Activated CD4-positive, alpha-beta T cell treated with anti-CD3 and anti-CD28 coated beads for 36 hours (primary cell): ENCODE measurements at regions not wholly inside any gene's neighbourhood (a gene's known extent, or its start where the extent isn't known, plus 50 kb on each side); places are given as distances from the start of the nearest gene placed in this dataset.

Experiments
- ATAC-seq: fragments of 200-7000 bp; cut with Tn5 transposase; one replicate; pipeline ENCODE4 v1.10.0; 2021; ENCODE audit warnings: mild to moderate bottlenecking, moderate library complexity
- CTCF ChIA-PET: fragments of 350-600 bp; sonication (Branson Sonifier 250); formaldehyde crosslinking; loops from one replicate; lab custom pipeline; 2021; ENCODE audit warnings: antibody characterized with exemption; lab: Charles Lee
- POLR2A ChIA-PET: fragments of 350-600 bp; sonication (Branson Sonifier 250); formaldehyde crosslinking; loops from one replicate; lab custom pipeline; 2021; ENCODE audit warnings: antibody characterized with exemption, inconsistent platforms; lab: Charles Lee
- DNase-seq: peaks from one replicate; pipeline ENCODE4 v3.0.0-alpha.2; 2020
- H3K27ac Mint-ChIP-seq: one replicate; pipeline ENCODE4 v1.8.0; 2021; ENCODE audit warnings: mixed read lengths
- H3K27me3 Mint-ChIP-seq: one replicate; pipeline ENCODE4 v1.8.0; 2021; ENCODE audit warnings: mixed read lengths
- H3K36me3 Mint-ChIP-seq: one replicate; pipeline ENCODE4 v1.8.0; 2021; ENCODE audit warnings: low read depth, mixed read lengths
- H3K4me1 Mint-ChIP-seq: one replicate; pipeline ENCODE4 v1.8.0; 2021; ENCODE audit warnings: mixed read lengths
- H3K4me3 Mint-ChIP-seq: one replicate; pipeline ENCODE4 v1.8.0; 2021; ENCODE audit warnings: mild to moderate bottlenecking, moderate library complexity, mixed read lengths
- H3K9me3 Mint-ChIP-seq: one replicate; pipeline ENCODE4 v1.8.0; 2021; ENCODE audit warnings: low read depth, mixed read lengths
- intact Hi-C, 2 experiments: fragments of 100-400 bp; cut with DNase I in 1 of 2; cut with micrococcal nuclease in 1 of 2; formaldehyde crosslinking; loops; one replicate each; pipeline versions ENCODE4 v1.14.2 to v1.15.1; 2022 to 2024; cut with DNase I, micrococcal nuclease

DNA sequence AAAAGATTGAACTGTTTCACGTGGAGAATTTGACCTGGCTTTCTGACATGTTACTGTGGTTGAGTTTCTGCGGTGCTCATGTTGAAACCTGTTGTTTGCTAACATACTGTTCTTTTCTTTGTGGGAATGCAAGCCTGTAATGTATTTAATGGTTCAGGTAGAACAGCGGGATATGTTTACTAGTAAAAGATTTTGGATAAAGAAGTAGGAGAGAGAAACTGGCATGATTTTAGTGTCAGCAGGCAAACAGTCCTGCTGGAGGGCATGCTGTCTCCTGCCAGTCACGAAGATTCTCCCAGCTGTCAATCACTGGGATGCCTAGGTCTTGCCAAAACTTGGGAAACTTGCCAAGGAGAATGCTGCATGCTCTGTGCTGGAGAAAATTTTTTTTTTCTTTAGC lies 263.5 kb downstream of the TAF11L14 start:
- Mint-ChIP-seq H3K4me3 (no peak overlapping the region), H3K27ac (no peak overlapping the region), H3K27me3 (no peaks in the 10 kb centered on the region), H3K36me3 (no peaks in the 10 kb centered on the region), H3K9me3 (peaks cover 13% of the 10 kb centered on the region), H3K4me1 (no peaks in the 10 kb centered on the region)
- no peak for ATAC-seq
- DNase-seq = no peak
- POLR2A ChIA-PET = no interaction called here
- intact Hi-C loops = no loop called here
- CTCF ChIA-PET = no interaction called here

DNA sequence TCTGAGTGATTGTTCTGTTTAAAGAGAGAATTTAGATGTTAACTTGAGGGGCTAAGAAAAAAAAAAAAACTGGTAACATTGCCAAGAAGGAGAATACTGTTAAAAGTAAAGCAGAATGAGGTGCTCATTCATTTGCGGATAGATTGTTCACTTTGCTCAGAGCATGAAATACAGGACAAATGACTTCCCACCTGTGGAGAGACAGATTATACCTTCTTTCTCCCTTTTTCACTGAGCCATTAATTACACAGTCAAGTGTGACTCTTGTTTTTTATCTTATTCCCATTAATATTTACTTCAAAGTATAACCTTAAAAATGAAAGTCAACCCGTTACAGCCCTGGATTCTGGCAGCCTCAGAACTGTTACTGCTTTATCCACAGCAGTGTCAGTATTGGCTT lies 264.5 kb downstream of the TAF11L14 start:
- POLR2A ChIA-PET = no interaction called here
- CTCF ChIA-PET = no interaction called here
- DNase-seq = no peak
- Mint-ChIP-seq H3K27ac (no peak overlapping the region), H3K36me3 (no peaks in the 10 kb centered on the region), H3K9me3 (peaks cover 15% of the 10 kb centered on the region), H3K27me3 (no peaks in the 10 kb centered on the region), H3K4me1 (no peaks in the 10 kb centered on the region), H3K4me3 (no peak overlapping the region)
- intact Hi-C loops = no loop called here
- no peak for ATAC-seq

DNA sequence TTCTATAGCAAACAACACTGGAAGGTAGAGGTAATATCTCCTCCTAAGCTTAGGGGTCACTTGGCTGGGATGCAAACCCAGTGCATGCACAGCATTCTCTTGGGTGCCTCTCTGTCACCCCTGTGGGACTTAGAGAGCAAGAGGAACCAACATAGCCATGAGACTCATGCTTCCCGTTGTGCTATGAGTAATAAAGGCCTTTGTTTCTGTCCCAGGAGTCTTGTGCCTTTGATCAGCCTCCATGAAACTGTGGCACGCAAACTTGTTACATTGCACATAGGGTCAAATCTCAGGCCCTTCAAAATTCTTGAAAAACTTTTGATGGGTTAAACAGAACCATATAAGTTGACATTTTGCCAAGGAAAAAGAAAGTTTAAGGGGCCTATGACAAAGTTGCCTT lies 272.8 kb downstream of the TAF11L14 start:
- intact Hi-C loops = no loop called here
- H3K9me3 Mint-ChIP-seq = peaks cover 8% of the 10 kb centered on the region
- H3K27me3 Mint-ChIP-seq = no peaks in the 10 kb centered on the region

DNA sequence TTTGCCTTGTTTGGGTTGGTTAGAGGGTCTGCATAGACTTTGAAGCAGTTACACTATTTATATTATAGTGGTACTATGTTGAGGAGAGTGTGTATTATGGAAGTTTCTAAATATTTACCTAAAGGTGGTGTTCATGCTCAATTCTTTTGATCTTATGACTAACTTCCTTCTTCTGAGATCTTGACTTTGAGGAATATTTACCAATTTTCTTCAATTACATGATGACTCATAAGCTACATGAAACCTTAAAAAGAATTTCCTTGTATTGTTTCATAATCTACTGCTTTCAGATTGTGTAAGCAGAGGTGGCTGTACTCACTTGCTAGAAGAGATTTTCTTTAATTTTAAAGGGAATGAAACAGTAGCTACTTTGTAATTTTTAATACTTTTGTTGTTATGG lies 276.1 kb downstream of the TAF11L14 start:
- intact Hi-C loops = no loop called here

More for the DNA sequence above, 272.8 kb downstream of the TAF11L14 start:
- Mint-ChIP-seq H3K4me3 (no peak overlapping the region), H3K4me1 (no peaks in the 10 kb centered on the region), H3K36me3 (no peaks in the 10 kb centered on the region), H3K27ac (no peak overlapping the region)
- ATAC-seq = no peak
- POLR2A ChIA-PET = no interaction called here
- CTCF ChIA-PET = interaction anchor here (0.6 kb wide), 1 partner anchor 12 kb away, joined by 3 read pairs; no protein-coding TSS in a partner anchor
- no peak for DNase-seq

DNA sequence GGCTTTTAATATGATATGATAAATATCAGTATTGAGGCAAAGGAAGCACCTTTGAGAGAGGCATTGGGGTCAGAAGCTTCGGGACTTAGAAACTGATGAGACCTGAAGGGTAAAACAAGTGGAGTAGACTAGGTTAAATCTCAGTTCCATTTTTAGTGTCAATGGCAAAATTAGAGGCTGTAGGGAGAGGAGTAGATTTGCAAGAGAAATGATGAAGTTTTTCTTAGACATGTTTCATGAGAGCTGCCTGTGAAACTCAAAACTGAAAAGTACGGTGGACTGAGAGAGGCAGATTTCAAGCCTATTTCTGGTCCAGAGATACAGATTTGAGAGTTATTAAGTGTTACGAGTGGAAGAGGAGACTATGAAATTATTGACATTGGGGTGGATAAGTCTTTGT lies 278.5 kb downstream of the TAF11L14 start:
- Mint-ChIP-seq H3K27me3 (no peaks in the 10 kb centered on the region), H3K4me1 (no peaks in the 10 kb centered on the region), H3K36me3 (no peaks in the 10 kb centered on the region), H3K9me3 (peaks cover 4% of the 10 kb centered on the region), H3K4me3 (no peak overlapping the region), H3K27ac (no peak overlapping the region)
- intact Hi-C loops = no loop called here
- CTCF ChIA-PET = interaction anchor here (0.8 kb wide), 1 partner anchor 1820 kb away, joined by 4 read pairs; no protein-coding TSS in a partner anchor
- DNase-seq = no peak
- POLR2A ChIA-PET = no interaction called here
- ATAC-seq = no peak

More for the DNA sequence above, 276.1 kb downstream of the TAF11L14 start:
- Mint-ChIP-seq H3K27ac (no peak overlapping the region), H3K9me3 (peaks cover 3% of the 10 kb centered on the region), H3K36me3 (no peaks in the 10 kb centered on the region), H3K4me3 (no peak overlapping the region), H3K4me1 (no peaks in the 10 kb centered on the region), H3K27me3 (no peaks in the 10 kb centered on the region)
- no peak for DNase-seq
- ChIA-PET POLR2A (no interaction called here), CTCF (no interaction called here)
- no peak for ATAC-seq

DNA sequence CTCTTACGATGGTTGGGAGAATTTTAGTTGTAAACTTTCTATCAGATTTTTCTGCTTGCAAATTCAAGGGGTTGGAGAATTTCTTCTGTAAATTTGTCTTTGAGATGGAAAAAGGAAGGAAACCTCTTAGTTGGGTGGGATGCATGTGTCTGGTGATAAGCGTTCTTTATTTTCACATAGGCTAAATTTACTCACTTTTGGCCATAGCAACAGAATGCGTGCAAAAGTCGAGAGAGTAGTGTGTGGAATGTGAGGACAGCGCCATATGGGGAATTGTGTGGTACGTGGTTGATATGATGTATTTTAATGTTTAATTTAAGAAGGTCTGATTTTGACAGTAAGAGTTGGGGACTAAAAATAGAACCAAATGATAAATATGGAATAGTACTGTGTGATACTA lies 282.2 kb downstream of the TAF11L14 start:
- H3K27ac Mint-ChIP-seq = no peak overlapping the region
- no peak for ATAC-seq
- no peak overlapping the region for H3K4me3 Mint-ChIP-seq
- ChIA-PET POLR2A (no interaction called here), CTCF (no interaction called here)
- no peak for DNase-seq
- H3K36me3 Mint-ChIP-seq = no peaks in the 10 kb centered on the region
- H3K9me3 Mint-ChIP-seq = peaks cover 9% of the 10 kb centered on the region
- no peaks in the 10 kb centered on the region for H3K4me1 Mint-ChIP-seq
- no peaks in the 10 kb centered on the region for H3K27me3 Mint-ChIP-seq
- intact Hi-C loops = no loop called here

DNA sequence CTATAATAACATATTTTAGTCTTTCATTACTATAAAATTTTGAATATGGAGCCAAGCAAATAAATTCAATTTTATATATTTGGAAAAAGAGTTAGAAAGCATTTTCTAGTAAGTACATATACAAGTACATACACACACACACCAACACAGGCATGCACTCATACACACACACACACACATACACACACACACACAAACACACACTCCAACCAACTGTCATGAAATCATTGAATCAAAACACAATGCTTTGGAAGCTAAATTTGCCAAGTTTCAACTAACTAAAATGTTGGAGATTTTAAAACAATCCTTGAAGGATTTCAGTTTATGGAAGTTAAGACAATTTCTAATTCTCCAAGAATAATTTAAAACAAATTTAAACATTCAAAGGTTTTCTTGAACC lies 283.2 kb downstream of the TAF11L14 start:
- POLR2A ChIA-PET = no interaction called here
- intact Hi-C loops = no loop called here

DNA sequence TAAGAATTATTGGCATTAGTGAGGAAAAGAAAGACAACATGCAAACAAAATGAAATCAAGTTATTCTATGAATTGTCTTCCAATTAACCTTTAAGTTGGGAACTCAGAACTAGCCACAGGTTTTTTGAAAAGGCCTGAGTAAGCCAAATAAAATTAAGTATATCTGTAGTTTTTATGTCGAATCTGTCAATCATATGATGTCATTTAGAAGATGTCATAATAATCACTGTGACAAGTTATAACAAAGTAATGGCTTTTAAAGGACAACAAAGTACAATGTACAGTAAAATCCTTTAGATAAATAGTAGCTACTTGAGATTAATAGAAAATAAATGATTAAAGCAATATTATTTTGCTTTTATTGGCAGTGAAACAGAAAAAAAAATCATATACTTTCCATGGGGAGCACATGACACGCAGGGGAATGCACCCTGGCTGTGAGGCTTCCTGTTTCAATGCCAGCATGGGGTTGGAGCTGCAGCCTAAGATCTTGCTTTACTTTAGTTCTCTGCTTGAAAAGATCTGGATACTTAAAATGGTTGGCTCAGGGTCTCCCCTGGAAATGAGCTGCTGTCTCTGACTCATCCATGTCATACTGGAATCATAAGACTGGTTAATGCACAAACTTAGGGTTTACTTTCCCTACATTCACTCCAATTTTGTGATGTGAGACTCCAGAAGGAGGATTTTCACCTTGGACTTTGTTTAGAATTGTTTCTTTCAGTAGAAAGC lies 284.3 kb downstream of the TAF11L14 start:
- no peak for ATAC-seq
- Mint-ChIP-seq H3K4me3 (no peak overlapping the region), H3K36me3 (no peaks in the 10 kb centered on the region), H3K27me3 (no peaks in the 10 kb centered on the region), H3K9me3 (peaks cover 11% of the 10 kb centered on the region), H3K4me1 (no peaks in the 10 kb centered on the region), H3K27ac (no peak overlapping the region)
- POLR2A ChIA-PET = no interaction called here
- intact Hi-C loops = no loop called here
- CTCF ChIA-PET = interaction anchor here (0.7 kb wide), 1 partner anchor 11 kb away, joined by 3 read pairs; no protein-coding TSS in a partner anchor
- DNase-seq = no peak

More for the DNA sequence above, 283.2 kb downstream of the TAF11L14 start:
- Mint-ChIP-seq H3K4me3 (no peak overlapping the region), H3K4me1 (no peaks in the 10 kb centered on the region), H3K27ac (no peak overlapping the region), H3K9me3 (peaks cover 11% of the 10 kb centered on the region), H3K36me3 (no peaks in the 10 kb centered on the region), H3K27me3 (no peaks in the 10 kb centered on the region)
- DNase-seq = no peak
- CTCF ChIA-PET = no interaction called here
- ATAC-seq = no peak

DNA sequence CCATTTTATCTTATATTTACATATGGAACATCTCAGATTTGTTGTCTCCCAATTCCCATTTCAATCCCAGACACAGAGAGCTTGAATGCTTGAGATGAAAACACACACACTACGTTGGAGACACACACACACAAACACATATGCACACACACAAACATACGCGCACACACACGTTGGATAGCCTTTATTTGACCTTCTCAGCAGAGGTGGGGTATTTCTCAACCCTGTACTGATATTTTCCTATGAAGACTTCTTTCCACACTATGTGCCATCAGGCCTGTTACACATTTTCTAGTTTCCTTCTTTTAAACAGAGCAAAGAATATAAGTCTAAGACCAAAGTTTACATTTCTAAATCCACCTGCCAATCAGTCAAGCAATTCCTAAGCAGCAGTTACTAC lies 291.0 kb downstream of the TAF11L14 start:
- no peaks in the 10 kb centered on the region for H3K27me3 Mint-ChIP-seq
- ATAC-seq (no peak), DNase-seq (no peak)
- no peaks in the 10 kb centered on the region for H3K36me3 Mint-ChIP-seq
- H3K4me3 Mint-ChIP-seq = no peak overlapping the region
- CTCF ChIA-PET = no interaction called here
- intact Hi-C loops = no loop called here
- no peak overlapping the region for H3K27ac Mint-ChIP-seq
- POLR2A ChIA-PET = no interaction called here
- H3K4me1 Mint-ChIP-seq = no peaks in the 10 kb centered on the region
- peaks cover 10% of the 10 kb centered on the region for H3K9me3 Mint-ChIP-seq

DNA sequence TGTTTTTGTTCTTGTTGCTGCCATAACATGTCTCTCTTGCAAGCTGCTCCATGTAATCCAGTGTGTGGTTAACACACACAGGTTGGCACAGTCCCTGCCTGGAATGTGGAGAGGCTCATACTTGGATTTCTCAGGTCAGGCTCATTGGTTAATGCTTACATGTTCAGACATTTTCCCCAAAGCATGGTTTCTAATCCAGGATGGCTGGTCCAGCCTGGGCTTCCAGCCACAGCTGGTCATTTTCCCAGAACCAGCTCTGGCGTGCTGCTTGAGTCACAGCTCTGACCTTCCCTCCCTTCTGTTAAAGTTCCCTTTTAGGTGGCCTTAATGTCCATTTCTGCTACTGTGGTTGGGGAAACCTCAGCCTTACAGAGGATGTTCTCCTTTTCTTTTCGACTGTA lies 294.3 kb downstream of the TAF11L14 start:
- intact Hi-C loops = no loop called here
- no peak overlapping the region for H3K27ac Mint-ChIP-seq
- peaks cover 14% of the 10 kb centered on the region for H3K9me3 Mint-ChIP-seq
- no peak for ATAC-seq
- DNase-seq = no peak
- H3K4me1 Mint-ChIP-seq = no peaks in the 10 kb centered on the region
- no peak overlapping the region for H3K4me3 Mint-ChIP-seq
- no peaks in the 10 kb centered on the region for H3K36me3 Mint-ChIP-seq
- ChIA-PET CTCF (no interaction called here), POLR2A (no interaction called here)
- H3K27me3 Mint-ChIP-seq = no peaks in the 10 kb centered on the region

DNA sequence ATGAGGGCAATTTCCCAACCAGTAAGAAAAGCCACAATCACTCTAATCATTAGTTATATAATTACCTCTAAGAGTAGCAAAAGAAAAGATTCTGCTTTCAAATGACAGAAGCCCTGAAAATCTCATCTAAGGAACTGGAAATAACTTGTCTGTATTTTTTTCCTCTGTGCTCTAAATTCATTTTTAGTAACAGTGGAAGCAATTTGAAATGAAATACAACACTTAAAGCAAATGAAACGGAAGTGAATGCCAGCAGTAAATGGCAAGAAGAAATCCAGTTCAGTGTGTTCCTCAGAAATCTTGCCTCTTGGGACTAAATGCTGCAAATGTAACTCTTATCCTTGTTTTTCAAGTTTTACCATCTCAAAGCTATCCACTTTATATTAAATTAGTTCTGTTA lies 294.9 kb downstream of the TAF11L14 start:
- no peaks in the 10 kb centered on the region for H3K27me3 Mint-ChIP-seq
- H3K4me3 Mint-ChIP-seq = no peak overlapping the region
- POLR2A ChIA-PET = no interaction called here
- H3K9me3 Mint-ChIP-seq = peaks cover 16% of the 10 kb centered on the region
- CTCF ChIA-PET = no interaction called here
- DNase-seq = no peak
- H3K27ac Mint-ChIP-seq = no peak overlapping the region
- H3K4me1 Mint-ChIP-seq = no peaks in the 10 kb centered on the region
- intact Hi-C loops = no loop called here
- no peak for ATAC-seq
- H3K36me3 Mint-ChIP-seq = no peaks in the 10 kb centered on the region

DNA sequence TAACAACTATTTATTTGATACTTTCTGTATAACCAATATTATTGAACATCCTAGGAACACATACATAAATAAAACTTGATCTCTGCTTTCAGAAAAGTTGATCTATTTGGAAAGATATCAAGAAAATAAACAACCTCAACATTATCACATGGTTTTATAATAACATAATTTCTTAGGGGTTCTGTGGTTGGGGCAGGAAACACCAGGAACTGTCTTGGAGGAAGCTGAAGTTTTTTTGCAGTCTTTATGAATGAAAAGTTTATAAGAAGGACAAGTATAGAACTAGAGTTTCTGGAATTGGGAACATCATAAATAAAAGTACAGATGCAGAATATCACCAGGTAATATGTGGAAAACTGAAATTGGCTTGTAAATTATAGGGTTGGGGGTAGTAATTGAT lies 296.1 kb downstream of the TAF11L14 start:
- Mint-ChIP-seq H3K36me3 (no peaks in the 10 kb centered on the region), H3K4me3 (no peak overlapping the region), H3K9me3 (peaks cover 17% of the 10 kb centered on the region), H3K4me1 (no peaks in the 10 kb centered on the region), H3K27me3 (no peaks in the 10 kb centered on the region), H3K27ac (no peak overlapping the region)
- CTCF ChIA-PET = no interaction called here
- ATAC-seq = no peak
- intact Hi-C loops = no loop called here
- no peak for DNase-seq
- POLR2A ChIA-PET = no interaction called here
